Suprapubic skin (tissue), 4 donors: ENCODE measurements at regions not wholly inside any gene's neighbourhood (a gene's known extent, or its start where the extent isn't known, plus 50 kb on each side); places are given as distances from the start of the nearest gene placed in this dataset.

Experiments used
- DNase-seq, 2 donors: peaks; one replicate each; pipeline ENCODE4 v3.0.0-alpha.2; 2019; ENCODE audit warnings: low spot score in 2 of 2
- H3K27ac ChIP-seq: fragments of 200-600 bp; sonication (generic); one replicate; pipeline ENCODE4 v1.5.1; 2019
- H3K27me3 ChIP-seq: fragments of 200-600 bp; sonication (generic); one replicate; pipeline ENCODE4 v1.5.1; 2019
- H3K36me3 ChIP-seq: fragments of 200-600 bp; sonication (generic); one replicate; pipeline ENCODE4 v1.5.1; 2019
- H3K4me1 ChIP-seq: fragments of 200-600 bp; sonication (generic); one replicate; pipeline ENCODE4 v1.5.1; 2019
- H3K4me3 ChIP-seq: fragments of 200-600 bp; sonication (generic); one replicate; pipeline ENCODE4 v1.5.1; 2019; ENCODE audit warnings: mild to moderate bottlenecking
- H3K9me3 ChIP-seq: fragments of 200-600 bp; sonication (generic); one replicate; pipeline ENCODE4 v1.5.1; 2019
- EP300 ChIP-seq: sonication (generic); formaldehyde crosslinking; IDR thresholded peaks from one replicate; pipeline ENCODE4 v1.6.1; 2017; ENCODE audit warnings: antibody characterized with exemption
- POLR2A ChIP-seq, 2 donors: fragments of 450-650 bp; IDR thresholded peaks; one replicate each; pipeline ENCODE4 v1.6.1; 2017; ENCODE audit warnings: antibody characterized with exemption in 2 of 2, mild to moderate bottlenecking in 2 of 2, moderate library complexity in 2 of 2
- POLR2AphosphoS5 ChIP-seq, 3 donors: sonication (generic); formaldehyde crosslinking; IDR thresholded peaks; one replicate each; pipeline ENCODE4 v1.6.1; 2017; ENCODE audit warnings: antibody characterized with exemption in 3 of 3
- WGBS: methylation state at CpG from one replicate; pipeline ENCODE4 v1.1.5; 2018; 5-methylcytosine and 5-hydroxymethylcytosine counted together
- TF ChIP-seq, protein P1 (sequence below), 2 donors: fragments of 200-600 bp in 1 of 2; fragments of 450-650 bp in 1 of 2; sonication (generic) in 1 of 2; IDR thresholded peaks; one replicate each; pipeline ENCODE4 v1.5.1; 2016 to 2019; ENCODE audit warnings: antibody characterized with exemption in 2 of 2, mild to moderate bottlenecking in 1 of 2, moderate library complexity in 1 of 2

GRCh38 chr14:26896447-26896846 is 298.6 kb upstream of the NOVA1 start:
- 73% methylated on average over 3 of the region's 3 CpGs for WGBS
- H3K4me3 ChIP-seq = no peak overlapping the region
- H3K36me3 ChIP-seq = no peaks in the 10 kb centered on the region
- H3K9me3 ChIP-seq = peaks cover 5% of the 10 kb centered on the region
- no peaks in the 10 kb centered on the region for H3K4me1 ChIP-seq
- DNase-seq = peak in 1 of 2 donors; percentile 72
- no peak overlapping the region for H3K27ac ChIP-seq
- TF ChIP-seq POLR2A (IDR thresholded peaks at IDR 0.05) (no peak), EP300 (no peak), POLR2AphosphoS5 (IDR thresholded peaks at IDR 0.05) (no peak)
- TF ChIP-seq, protein P1, sequence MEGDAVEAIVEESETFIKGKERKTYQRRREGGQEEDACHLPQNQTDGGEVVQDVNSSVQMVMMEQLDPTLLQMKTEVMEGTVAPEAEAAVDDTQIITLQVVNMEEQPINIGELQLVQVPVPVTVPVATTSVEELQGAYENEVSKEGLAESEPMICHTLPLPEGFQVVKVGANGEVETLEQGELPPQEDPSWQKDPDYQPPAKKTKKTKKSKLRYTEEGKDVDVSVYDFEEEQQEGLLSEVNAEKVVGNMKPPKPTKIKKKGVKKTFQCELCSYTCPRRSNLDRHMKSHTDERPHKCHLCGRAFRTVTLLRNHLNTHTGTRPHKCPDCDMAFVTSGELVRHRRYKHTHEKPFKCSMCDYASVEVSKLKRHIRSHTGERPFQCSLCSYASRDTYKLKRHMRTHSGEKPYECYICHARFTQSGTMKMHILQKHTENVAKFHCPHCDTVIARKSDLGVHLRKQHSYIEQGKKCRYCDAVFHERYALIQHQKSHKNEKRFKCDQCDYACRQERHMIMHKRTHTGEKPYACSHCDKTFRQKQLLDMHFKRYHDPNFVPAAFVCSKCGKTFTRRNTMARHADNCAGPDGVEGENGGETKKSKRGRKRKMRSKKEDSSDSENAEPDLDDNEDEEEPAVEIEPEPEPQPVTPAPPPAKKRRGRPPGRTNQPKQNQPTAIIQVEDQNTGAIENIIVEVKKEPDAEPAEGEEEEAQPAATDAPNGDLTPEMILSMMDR (IDR thresholded peaks at IDR 0.05) = no peak
- H3K27me3 ChIP-seq = no peaks in the 10 kb centered on the region

DNA sequence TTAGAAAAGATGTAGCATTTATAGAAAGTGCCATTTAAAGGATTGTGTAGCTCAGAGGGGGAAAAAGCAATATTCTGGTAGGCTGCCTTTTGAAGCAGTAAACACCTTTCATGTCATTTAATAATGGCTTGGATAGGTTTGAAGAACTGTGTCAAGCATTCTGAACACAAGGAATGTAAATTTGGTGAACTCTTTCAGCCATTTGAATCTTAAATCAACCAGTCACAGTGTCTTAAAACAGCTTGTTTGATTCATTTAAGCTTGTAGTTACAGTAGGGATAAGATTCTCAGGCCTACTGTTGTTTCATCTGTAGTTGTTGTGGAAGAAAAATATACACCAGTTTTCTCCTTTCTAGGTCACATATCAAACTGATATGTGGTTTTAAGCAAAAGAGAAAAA is 299.4 kb upstream of the NOVA1 start:
- no peak overlapping the region for H3K27ac ChIP-seq
- H3K36me3 ChIP-seq = no peaks in the 10 kb centered on the region
- no peaks in the 10 kb centered on the region for H3K27me3 ChIP-seq
- TF ChIP-seq POLR2AphosphoS5 (IDR thresholded peaks at IDR 0.05) = no peak
- TF ChIP-seq EP300 = no peak
- TF ChIP-seq, protein P1 (IDR thresholded peaks at IDR 0.05) = no peak
- TF ChIP-seq POLR2A (IDR thresholded peaks at IDR 0.05) = no peak
- no peak for DNase-seq
- H3K4me1 ChIP-seq = no peaks in the 10 kb centered on the region
- H3K4me3 ChIP-seq = no peak overlapping the region
- peaks cover 5% of the 10 kb centered on the region for H3K9me3 ChIP-seq

- Histone ChIP-seq H3K36me3 (no peaks in the 10 kb centered on the region), H3K4me3 (no peak overlapping the region), H3K27ac (no peak overlapping the region), H3K9me3 (peaks cover under 1% of the 10 kb centered on the region), H3K4me1 (no peaks in the 10 kb centered on the region), H3K27me3 (no peaks in the 10 kb centered on the region)
- WGBS = 69% methylated on average over 3 of the region's 3 CpGs
- no peak for TF ChIP-seq POLR2A (IDR thresholded peaks at IDR 0.05)
- TF ChIP-seq POLR2AphosphoS5 (IDR thresholded peaks at IDR 0.05) = no peak
- TF ChIP-seq, protein P1 (IDR thresholded peaks at IDR 0.05) = no peak
- no peak for TF ChIP-seq EP300
- DNase-seq = no peak
Measured at GRCh38 chr14:26905229-26905628, 307.4 kb upstream of the NOVA1 start.

- no peak for DNase-seq
- peak overlapping the region; percentile 29 for H3K27ac ChIP-seq
- TF ChIP-seq, protein P1 (IDR thresholded peaks at IDR 0.05) = no peak
- TF ChIP-seq POLR2A (IDR thresholded peaks at IDR 0.05) (no peak), EP300 (no peak), POLR2AphosphoS5 (IDR thresholded peaks at IDR 0.05) (no peak)
Measured at GRCh38 chr14:26913786-26914185, 316.0 kb upstream of the NOVA1 start.

GRCh38 chr14:26917086-26917485 is 319.3 kb upstream of the NOVA1 start:
- Histone ChIP-seq H3K27me3 (no peaks in the 10 kb centered on the region), H3K4me3 (no peak overlapping the region), H3K9me3 (no peaks in the 10 kb centered on the region), H3K4me1 (peaks cover 9% of the 10 kb centered on the region), H3K27ac (peak overlapping the region; percentile 43), H3K36me3 (no peaks in the 10 kb centered on the region)
- TF ChIP-seq POLR2AphosphoS5 (IDR thresholded peaks at IDR 0.05) = peak in 1 of 3 donors; percentile 66
- TF ChIP-seq EP300 = no peak
- no peak for TF ChIP-seq POLR2A (IDR thresholded peaks at IDR 0.05)
- TF ChIP-seq, protein P1 (IDR thresholded peaks at IDR 0.05) = peak in 1 of 2 donors; percentile 14
- no peak for DNase-seq
- 24% methylated on average over 1 of the region's 1 CpG for WGBS

More at GRCh38 chr14:26913786-26914185, 316.0 kb upstream of the NOVA1 start:
- no peaks in the 10 kb centered on the region for H3K27me3 ChIP-seq
- H3K4me3 ChIP-seq = no peak overlapping the region
- H3K4me1 ChIP-seq = peaks cover 9% of the 10 kb centered on the region
- no peaks in the 10 kb centered on the region for H3K9me3 ChIP-seq
- no peaks in the 10 kb centered on the region for H3K36me3 ChIP-seq
